ENCODE measurements at regions not wholly inside any gene's neighbourhood (a gene's known extent, or its start where the extent isn't known, plus 50 kb on each side); places are given as distances from the start of the nearest gene placed in this dataset.

DNA sequence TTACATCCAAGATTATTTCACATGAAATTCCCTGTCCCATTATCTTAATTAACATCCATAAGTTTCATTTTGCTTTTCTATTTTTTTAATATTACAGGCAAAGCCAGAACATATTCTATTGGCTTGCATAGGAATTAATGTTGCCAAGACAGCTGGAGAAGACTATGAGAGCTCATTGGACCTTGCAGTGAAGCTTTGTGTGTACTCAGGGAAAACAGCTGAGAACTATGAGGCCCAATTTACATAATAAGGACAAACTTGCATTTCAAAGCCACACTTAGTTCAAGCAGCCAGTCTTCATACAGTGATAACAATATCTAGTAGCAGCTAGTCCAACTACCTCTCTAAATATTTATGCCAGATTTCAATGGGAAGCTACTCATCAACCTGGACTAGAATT is 134.4 kb downstream of the DDX53 start:
- TF ChIP-seq, protein P1, sequence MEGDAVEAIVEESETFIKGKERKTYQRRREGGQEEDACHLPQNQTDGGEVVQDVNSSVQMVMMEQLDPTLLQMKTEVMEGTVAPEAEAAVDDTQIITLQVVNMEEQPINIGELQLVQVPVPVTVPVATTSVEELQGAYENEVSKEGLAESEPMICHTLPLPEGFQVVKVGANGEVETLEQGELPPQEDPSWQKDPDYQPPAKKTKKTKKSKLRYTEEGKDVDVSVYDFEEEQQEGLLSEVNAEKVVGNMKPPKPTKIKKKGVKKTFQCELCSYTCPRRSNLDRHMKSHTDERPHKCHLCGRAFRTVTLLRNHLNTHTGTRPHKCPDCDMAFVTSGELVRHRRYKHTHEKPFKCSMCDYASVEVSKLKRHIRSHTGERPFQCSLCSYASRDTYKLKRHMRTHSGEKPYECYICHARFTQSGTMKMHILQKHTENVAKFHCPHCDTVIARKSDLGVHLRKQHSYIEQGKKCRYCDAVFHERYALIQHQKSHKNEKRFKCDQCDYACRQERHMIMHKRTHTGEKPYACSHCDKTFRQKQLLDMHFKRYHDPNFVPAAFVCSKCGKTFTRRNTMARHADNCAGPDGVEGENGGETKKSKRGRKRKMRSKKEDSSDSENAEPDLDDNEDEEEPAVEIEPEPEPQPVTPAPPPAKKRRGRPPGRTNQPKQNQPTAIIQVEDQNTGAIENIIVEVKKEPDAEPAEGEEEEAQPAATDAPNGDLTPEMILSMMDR (IDR thresholded peaks at IDR 0.05): no peak
- TF ChIP-seq POLR2AphosphoS5 (IDR thresholded peaks at IDR 0.05) (no peak), POLR2A (IDR thresholded peaks at IDR 0.05) (no peak)

All from breast epithelium (tissue), 3 donors.